ENCODE measurements at regions not wholly inside any gene's neighbourhood (a gene's known extent, or its start where the extent isn't known, plus 50 kb on each side); places are given as distances from the start of the nearest gene placed in this dataset.

DNA sequence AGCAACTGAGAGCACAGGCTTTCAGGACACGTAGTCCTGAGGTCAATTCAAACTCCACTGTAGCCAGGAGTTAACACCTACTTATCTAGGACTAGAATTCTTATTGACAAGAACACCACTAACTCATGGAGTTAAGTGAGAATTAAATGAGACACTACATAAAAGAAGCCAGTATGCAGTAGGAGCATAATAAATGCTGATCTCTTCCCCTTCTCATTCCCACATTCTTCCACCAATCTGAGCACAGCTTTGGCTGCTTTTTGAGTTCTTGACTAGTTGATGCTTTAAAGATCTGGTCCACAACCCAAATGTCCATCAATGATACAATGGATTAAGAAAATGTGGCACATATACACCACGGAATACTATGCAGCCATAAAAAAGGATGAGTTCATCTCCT, 55.2 kb downstream of the TTC32 start:
- 92% methylated on average over 2 of the region's 2 CpGs for WGBS
- no peak for ATAC-seq

GRCh38 chr2:19846030-19846429, 55.8 kb downstream of the TTC32 start:
- ATAC-seq, result no peak

More for the DNA sequence above, 55.2 kb downstream of the TTC32 start:
- H3K4me1 ChIP-seq (ENCODE audit: control insufficient read depth, insufficient read depth, low read length), result no peaks in the 10 kb centered on the region
- no peaks in the 10 kb centered on the region for H3K27me3 ChIP-seq (ENCODE audit: control insufficient read depth, insufficient read depth)
- H3K9me3 ChIP-seq (ENCODE audit: control insufficient read depth, low read length), result no peaks in the 10 kb centered on the region
- H3K27ac ChIP-seq (ENCODE audit: low read length), result no peak overlapping the region
- intact Hi-C loops (cut with DNase I), result no loop called here
- no peak overlapping the region for H3K4me3 ChIP-seq (ENCODE audit: low read length)
- no peak for DNase-seq

DNA sequence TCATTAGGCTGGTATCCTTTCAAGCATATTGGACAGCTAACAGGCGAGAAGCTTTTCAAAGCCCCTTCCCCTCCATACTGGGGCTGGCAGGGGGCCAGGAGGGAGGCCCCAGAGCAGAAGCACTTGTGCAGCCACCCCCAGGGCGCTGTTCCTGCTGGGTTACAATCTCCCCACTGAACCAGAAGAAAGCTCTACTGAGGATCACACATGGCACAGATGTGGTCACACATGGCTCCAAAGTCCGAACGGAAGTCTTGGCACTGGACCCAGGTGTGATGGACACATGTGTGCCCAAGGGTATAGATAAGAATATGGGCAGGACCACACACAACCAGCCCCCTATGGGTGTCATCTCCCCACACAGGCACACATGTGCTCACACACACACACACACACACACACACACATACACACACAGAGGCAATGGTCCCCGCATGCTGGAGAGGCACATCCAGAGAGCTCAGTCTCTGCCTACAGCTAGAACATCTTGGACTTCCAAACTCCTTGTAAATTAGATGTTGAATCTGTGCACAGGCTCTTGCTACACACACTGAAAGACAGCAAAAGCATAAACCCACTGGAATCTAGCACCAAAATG, 56.4 kb downstream of the TTC32 start:
- DNase-seq (no peak), ATAC-seq (no peak)
- Histone ChIP-seq H3K27ac (ENCODE audit: low read length) (no peak overlapping the region), H3K4me1 (ENCODE audit: control insufficient read depth, insufficient read depth, low read length) (no peaks in the 10 kb centered on the region), H3K4me3 (ENCODE audit: low read length) (no peak overlapping the region), H3K9me3 (ENCODE audit: control insufficient read depth, low read length) (no peaks in the 10 kb centered on the region), H3K27me3 (ENCODE audit: control insufficient read depth, insufficient read depth) (no peaks in the 10 kb centered on the region)
- 68% methylated on average over 5 of the region's 5 CpGs for WGBS
- intact Hi-C loops (cut with DNase I), result no loop called here

More at GRCh38 chr2:19846030-19846429, 55.8 kb downstream of the TTC32 start:
- no peaks in the 10 kb centered on the region for H3K4me1 ChIP-seq (ENCODE audit: control insufficient read depth, insufficient read depth, low read length)
- intact Hi-C loops (cut with DNase I), result no loop called here
- no peak overlapping the region for H3K4me3 ChIP-seq (ENCODE audit: low read length)
- DNase-seq, result no peak
- no peaks in the 10 kb centered on the region for H3K27me3 ChIP-seq (ENCODE audit: control insufficient read depth, insufficient read depth)
- no peaks in the 10 kb centered on the region for H3K9me3 ChIP-seq (ENCODE audit: control insufficient read depth, low read length)
- H3K27ac ChIP-seq (ENCODE audit: low read length), result no peak overlapping the region
- WGBS, result 76% methylated on average over 4 of the region's 4 CpGs

DNA sequence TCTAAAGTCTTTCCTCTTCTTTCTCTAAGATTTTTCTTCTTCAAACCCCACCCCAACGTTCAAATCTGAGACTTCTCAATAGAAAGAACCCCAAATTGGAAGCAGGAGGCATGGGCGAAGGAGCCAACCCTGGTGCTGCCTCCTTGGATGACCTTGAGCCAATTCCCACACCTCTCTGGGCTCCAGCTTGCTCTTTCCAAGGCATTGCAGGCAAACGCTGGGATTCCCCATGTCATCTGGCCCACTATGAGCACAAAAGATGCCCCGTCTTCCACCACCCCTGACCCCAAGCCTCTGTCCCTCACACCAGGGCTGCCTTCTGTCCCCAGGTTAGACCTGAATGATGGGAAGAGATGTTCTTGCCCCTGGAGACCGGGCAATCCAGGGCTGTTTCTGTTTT, 57.0 kb downstream of the TTC32 start:
- ATAC-seq (no peak), DNase-seq (no peak)
- 78% methylated on average over 5 of the region's 5 CpGs for WGBS
- intact Hi-C loops (cut with DNase I), result no loop called here
- no peaks in the 10 kb centered on the region for H3K27me3 ChIP-seq (ENCODE audit: control insufficient read depth, insufficient read depth)
- no peak overlapping the region for H3K4me3 ChIP-seq (ENCODE audit: low read length)
- H3K4me1 ChIP-seq (ENCODE audit: control insufficient read depth, insufficient read depth, low read length), result no peaks in the 10 kb centered on the region
- no peaks in the 10 kb centered on the region for H3K9me3 ChIP-seq (ENCODE audit: control insufficient read depth, low read length)
- H3K27ac ChIP-seq (ENCODE audit: low read length), result no peak overlapping the region

- H3K4me3 ChIP-seq (ENCODE audit: low read length), result no peak overlapping the region
- ATAC-seq (no peak), DNase-seq (no peak)
- intact Hi-C loops (cut with DNase I), result no loop called here
- H3K27me3 ChIP-seq (ENCODE audit: control insufficient read depth, insufficient read depth), result no peaks in the 10 kb centered on the region
- no peaks in the 10 kb centered on the region for H3K9me3 ChIP-seq (ENCODE audit: control insufficient read depth, low read length)
- no peak overlapping the region for H3K27ac ChIP-seq (ENCODE audit: low read length)
- WGBS, result 96% methylated on average over 2 of the region's 2 CpGs
- H3K4me1 ChIP-seq (ENCODE audit: control insufficient read depth, insufficient read depth, low read length), result no peaks in the 10 kb centered on the region
Observed at GRCh38 chr2:19843992-19844515, 57.7 kb downstream of the TTC32 start.

DNA sequence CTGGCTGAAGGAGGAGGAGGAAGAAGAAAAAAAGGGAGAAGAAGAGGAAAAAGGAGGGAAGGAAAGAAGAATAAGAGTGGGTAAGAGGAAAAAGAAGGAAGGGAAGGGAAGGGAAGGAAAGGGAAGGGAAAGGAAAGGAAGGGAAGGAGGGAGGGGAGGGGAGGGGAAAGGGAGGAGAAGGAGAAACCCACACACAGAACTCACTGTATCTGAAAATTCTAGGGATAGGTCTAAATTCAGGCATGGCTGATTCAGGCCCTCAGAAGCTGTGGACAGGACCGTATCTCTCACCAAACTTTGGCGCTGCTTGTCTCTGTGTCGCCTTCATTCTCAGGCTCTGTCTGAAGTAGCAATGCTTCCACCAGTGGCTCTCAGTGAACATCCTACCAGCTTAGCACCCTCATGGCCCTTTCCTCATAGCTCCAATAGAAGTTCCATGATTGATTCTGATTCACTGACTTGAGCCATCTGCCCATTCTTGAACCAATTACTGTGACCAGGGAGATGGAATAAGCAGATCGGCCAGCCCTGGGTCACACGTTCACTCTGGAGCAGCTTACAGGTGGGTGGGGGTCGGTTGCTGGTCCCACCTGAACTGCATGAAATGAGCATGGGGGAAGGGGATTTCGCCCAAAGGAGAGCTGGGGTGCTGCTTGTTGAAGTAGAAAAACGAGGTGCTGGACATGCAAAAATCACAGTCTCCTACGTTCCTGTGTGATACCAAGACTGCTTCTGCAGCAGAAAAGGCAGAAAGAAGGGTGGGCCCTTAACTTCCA, 59.7 kb downstream of the TTC32 start:
- no peaks in the 10 kb centered on the region for H3K4me1 ChIP-seq (ENCODE audit: control insufficient read depth, insufficient read depth, low read length)
- intact Hi-C loops (cut with DNase I), result no loop called here
- no peak overlapping the region for H3K27ac ChIP-seq (ENCODE audit: low read length)
- WGBS, result 90% methylated on average over 9 of the region's 9 CpGs
- DNase-seq (no peak), ATAC-seq (no peak)
- H3K27me3 ChIP-seq (ENCODE audit: control insufficient read depth, insufficient read depth), result no peaks in the 10 kb centered on the region
- H3K4me3 ChIP-seq (ENCODE audit: low read length), result no peak overlapping the region
- H3K9me3 ChIP-seq (ENCODE audit: control insufficient read depth, low read length), result no peaks in the 10 kb centered on the region

DNA sequence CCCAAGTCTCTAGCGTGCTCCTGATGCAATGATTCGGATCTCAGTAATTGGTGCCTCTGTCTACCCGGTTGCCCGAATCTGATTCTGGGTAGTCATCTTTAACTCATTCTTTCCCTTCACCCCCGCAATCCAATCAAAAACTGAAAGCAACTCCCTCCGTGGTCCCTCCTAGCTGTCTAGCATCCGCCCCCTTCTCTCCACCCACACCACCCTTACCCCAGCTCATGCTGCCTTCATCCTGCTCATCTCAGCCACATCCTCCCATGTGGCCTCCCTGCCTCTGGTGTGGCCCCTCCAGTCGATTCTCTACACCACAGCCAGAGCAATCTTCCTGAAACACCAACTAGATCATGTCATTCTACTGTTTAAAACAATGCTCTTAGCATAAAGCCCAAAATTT, 62.3 kb downstream of the TTC32 start:
- Histone ChIP-seq H3K9me3 (ENCODE audit: control insufficient read depth, low read length) (no peaks in the 10 kb centered on the region), H3K27me3 (ENCODE audit: control insufficient read depth, insufficient read depth) (no peaks in the 10 kb centered on the region), H3K4me1 (ENCODE audit: control insufficient read depth, insufficient read depth, low read length) (no peaks in the 10 kb centered on the region), H3K4me3 (ENCODE audit: low read length) (no peak overlapping the region), H3K27ac (ENCODE audit: low read length) (no peak overlapping the region)
- intact Hi-C loops (cut with DNase I), result no loop called here
- WGBS, result 85% methylated on average over 8 of the region's 8 CpGs
- ATAC-seq (no peak), DNase-seq (no peak)

DNA sequence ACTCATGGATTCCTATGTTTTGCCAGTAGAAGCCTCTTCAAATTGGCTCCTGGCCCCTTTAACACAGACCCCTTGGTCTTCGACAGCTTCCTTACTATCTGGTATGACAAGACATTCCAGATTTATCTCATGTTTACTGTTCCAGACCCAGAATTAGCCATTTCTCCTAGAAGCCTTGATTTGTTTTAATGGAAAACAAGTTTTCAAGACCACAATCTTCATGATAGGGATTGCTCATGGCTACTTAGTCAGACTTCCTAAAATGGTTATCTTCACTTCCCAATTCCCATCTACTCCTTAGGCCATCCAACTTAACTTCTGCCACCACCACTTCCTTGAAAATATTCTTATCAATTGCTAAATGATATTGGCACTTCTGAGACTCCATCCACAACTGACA, 63.2 kb downstream of the TTC32 start:
- no peaks in the 10 kb centered on the region for H3K4me1 ChIP-seq (ENCODE audit: control insufficient read depth, insufficient read depth, low read length)
- intact Hi-C loops (cut with DNase I), result no loop called here

DNA sequence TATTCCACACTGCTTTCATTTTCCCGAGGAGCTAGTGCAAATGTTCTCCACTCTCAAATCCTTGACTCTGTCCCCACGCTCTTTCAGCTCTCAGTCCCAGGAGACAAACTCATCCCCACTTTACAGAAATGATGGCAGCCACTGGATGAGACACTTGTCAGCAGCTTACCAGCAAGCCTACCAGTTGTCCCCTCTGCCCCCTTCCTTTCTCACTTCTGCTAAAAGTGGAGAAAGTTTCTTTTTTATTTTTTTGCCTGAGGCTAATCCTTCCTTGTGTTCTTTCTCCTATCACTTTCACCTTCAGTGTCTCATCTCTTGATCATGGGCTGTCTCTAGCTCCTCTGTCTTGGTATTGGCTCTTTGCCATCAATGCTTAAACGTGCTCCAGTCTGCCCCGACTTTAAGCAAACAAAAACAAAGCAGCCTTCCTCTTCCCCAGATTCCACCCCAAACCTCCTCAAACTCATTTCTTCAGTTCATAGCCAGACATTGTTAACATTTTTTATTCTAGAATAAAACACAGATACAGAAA, 64.5 kb downstream of the TTC32 start:
- Histone ChIP-seq H3K9me3 (ENCODE audit: control insufficient read depth, low read length) (no peaks in the 10 kb centered on the region), H3K4me3 (ENCODE audit: low read length) (no peak overlapping the region), H3K4me1 (ENCODE audit: control insufficient read depth, insufficient read depth, low read length) (no peaks in the 10 kb centered on the region), H3K27me3 (ENCODE audit: control insufficient read depth, insufficient read depth) (no peaks in the 10 kb centered on the region), H3K27ac (ENCODE audit: low read length) (no peak overlapping the region)
- intact Hi-C loops (cut with DNase I), result no loop called here
- ATAC-seq (no peak), DNase-seq (no peak)
- WGBS, result 46% methylated on average over 4 of the region's 4 CpGs

More for the DNA sequence above, 63.2 kb downstream of the TTC32 start:
- H3K9me3 ChIP-seq (ENCODE audit: control insufficient read depth, low read length), result no peaks in the 10 kb centered on the region
- no peak for ATAC-seq
- 47% methylated on average over 1 of the region's 1 CpG for WGBS
- no peak overlapping the region for H3K27ac ChIP-seq (ENCODE audit: low read length)
- no peak overlapping the region for H3K4me3 ChIP-seq (ENCODE audit: low read length)
- DNase-seq, result no peak
- H3K27me3 ChIP-seq (ENCODE audit: control insufficient read depth, insufficient read depth), result no peaks in the 10 kb centered on the region

DNA sequence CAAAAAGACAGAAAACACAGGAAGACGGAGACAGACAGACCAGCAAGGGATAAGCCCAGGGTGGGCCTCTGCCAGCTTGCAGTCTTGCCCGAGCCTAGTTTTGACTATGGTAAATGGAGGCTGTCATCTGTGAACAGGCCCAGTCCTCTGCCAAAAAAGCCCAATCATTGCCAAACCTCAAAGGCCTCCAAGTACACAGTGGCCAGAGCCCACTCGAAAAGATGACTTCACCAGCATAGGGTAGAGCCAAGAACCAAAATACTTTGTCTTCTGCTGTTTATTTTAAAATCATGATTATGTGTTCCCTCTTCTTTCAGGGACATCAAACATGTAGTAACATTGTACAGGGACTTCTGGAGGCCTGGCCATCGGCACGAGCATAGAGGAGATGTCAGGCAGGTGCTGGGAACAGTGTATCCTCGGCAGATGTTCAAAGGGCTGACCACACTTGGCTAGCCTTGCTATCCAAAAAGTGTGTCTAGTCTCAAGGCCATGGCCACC, 66.0 kb downstream of the TTC32 start:
- ATAC-seq (peak; percentile 76 to 92), DNase-seq (peak in 2 of 3 donors; percentile 33 to 71)
- WGBS, result 47% methylated on average over 6 of the region's 6 CpGs
- no peaks in the 10 kb centered on the region for H3K9me3 ChIP-seq (ENCODE audit: control insufficient read depth, low read length)
- no peaks in the 10 kb centered on the region for H3K4me1 ChIP-seq (ENCODE audit: control insufficient read depth, insufficient read depth, low read length)
- no peak overlapping the region for H3K27ac ChIP-seq (ENCODE audit: low read length)
- H3K4me3 ChIP-seq (ENCODE audit: low read length), result no peak overlapping the region
- intact Hi-C loops (cut with DNase I), result no loop called here
- H3K27me3 ChIP-seq (ENCODE audit: control insufficient read depth, insufficient read depth), result no peaks in the 10 kb centered on the region

DNA sequence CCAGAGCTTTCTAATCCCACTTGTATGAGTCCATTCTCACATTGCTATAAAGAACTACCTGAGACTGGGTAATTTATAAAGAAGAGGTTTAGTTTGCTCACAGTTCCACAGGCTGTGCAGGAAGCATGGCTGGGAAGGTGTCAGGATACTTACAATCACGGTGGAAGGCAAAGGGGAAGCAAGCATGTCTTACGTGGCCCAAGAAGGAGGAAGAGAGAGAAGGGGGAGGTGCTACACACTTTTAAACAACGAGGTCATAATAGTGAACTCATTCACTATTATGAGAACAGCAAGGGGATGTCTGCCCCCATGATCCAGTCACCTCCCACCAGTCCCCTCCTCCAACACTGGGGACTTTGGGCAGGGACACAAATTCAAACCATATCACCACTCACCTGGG, 67.8 kb downstream of the TTC32 start:
- WGBS, result 66% methylated on average over 3 of the region's 3 CpGs
- Histone ChIP-seq H3K9me3 (ENCODE audit: control insufficient read depth, low read length) (no peaks in the 10 kb centered on the region), H3K4me1 (ENCODE audit: control insufficient read depth, insufficient read depth, low read length) (no peaks in the 10 kb centered on the region), H3K27ac (ENCODE audit: low read length) (no peak overlapping the region), H3K4me3 (ENCODE audit: low read length) (no peak overlapping the region), H3K27me3 (ENCODE audit: control insufficient read depth, insufficient read depth) (no peaks in the 10 kb centered on the region)
- ATAC-seq (no peak), DNase-seq (no peak)
- intact Hi-C loops (cut with DNase I), result no loop called here

Data from right cardiac atrium (tissue), 5 donors.